AG04449 (cell line): ENCODE measurements at regions not wholly inside any gene's neighbourhood (a gene's known extent, or its start where the extent isn't known, plus 50 kb on each side); places are given as distances from the start of the nearest gene placed in this dataset.
"Not testable (repeated sequence)": the region's sequence is repeated elsewhere in the genome, so short reads cannot be mapped to it uniquely, and the experiment has no call there.

Source experiments
- CTCF ChIA-PET: fragments of 350-600 bp; formaldehyde crosslinking; extraction: SDS; loops from one replicate; lab custom pipeline; 2021; ENCODE audit warnings: antibody characterized with exemption; lab: Yijun Ruan, JAX
- POLR2A ChIA-PET: fragments of 400-600, 350-600 bp; formaldehyde crosslinking; extraction: SDS; loops from one replicate; lab custom pipeline; 2020; ENCODE audit warnings: antibody characterized with exemption, inconsistent platforms; lab: Yijun Ruan, JAX
- DNase-seq: peaks from one replicate; pipeline ENCODE4 v3.0.0-alpha.2; 2010; ENCODE audit warnings: low read depth, low spot score
- H3K4me3 ChIP-seq: 2 replicates; pipeline ENCODE4 v1.5.1; 2011; ENCODE audit warnings: low read depth, mild to moderate bottlenecking, control low read depth, low read length
- TF ChIP-seq, protein P1 (sequence below): IDR thresholded peaks from one replicate; pipeline ENCODE4 v1.5.1; 2011; ENCODE audit warnings: mild to moderate bottlenecking, moderate library complexity, low read length, control low read depth, inconsistent platforms; ENCODE audit not compliant: insufficient read depth; ENCODE audit errors: missing control alignments

DNA sequence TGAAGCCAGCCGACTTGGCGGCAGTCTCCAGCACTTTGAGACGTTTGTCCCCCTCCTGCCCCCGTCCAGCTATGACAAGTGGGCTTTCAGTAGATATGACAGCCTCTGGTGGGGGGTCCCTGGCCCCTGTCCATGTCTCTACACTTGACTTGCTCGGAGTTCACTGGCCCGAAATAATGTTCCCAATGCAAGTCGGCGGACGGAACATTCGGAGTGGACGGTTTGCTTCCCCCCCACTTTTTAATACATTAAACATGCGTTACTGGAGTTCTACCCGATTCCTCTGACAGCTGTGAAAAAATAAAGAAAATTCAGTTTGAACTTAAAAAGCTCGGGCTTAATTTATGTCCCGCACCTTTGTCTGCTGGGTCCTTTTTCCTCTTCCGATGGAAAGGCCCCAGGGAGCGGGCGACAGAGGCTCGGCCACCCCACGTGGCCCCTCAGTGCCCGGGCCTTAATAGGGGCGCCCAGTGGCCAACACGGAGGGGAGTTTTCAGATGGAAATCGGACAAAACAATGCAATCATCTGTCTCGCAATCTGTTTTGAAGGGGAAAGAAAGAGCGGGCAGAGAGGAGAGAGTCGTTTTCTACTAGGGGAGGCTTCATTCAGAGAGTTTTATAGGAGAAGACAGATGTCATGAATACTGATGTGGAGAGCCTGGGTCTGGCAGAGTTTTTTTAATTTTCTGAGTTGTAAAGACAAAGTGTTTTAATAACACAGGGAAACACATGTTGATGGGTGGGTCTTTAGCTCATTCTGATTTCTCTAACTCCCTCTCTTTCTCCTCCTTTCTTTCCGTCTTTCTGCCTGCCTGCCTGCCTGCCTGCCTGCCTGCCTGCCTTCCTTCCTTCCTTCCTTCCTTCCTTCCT lies 50.2 kb downstream of the SMIM38 start:
- TF ChIP-seq, protein P1, sequence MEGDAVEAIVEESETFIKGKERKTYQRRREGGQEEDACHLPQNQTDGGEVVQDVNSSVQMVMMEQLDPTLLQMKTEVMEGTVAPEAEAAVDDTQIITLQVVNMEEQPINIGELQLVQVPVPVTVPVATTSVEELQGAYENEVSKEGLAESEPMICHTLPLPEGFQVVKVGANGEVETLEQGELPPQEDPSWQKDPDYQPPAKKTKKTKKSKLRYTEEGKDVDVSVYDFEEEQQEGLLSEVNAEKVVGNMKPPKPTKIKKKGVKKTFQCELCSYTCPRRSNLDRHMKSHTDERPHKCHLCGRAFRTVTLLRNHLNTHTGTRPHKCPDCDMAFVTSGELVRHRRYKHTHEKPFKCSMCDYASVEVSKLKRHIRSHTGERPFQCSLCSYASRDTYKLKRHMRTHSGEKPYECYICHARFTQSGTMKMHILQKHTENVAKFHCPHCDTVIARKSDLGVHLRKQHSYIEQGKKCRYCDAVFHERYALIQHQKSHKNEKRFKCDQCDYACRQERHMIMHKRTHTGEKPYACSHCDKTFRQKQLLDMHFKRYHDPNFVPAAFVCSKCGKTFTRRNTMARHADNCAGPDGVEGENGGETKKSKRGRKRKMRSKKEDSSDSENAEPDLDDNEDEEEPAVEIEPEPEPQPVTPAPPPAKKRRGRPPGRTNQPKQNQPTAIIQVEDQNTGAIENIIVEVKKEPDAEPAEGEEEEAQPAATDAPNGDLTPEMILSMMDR, result no peak
- no peak overlapping the region for H3K4me3 ChIP-seq
- ChIA-PET CTCF (interaction anchor here (0.8 kb wide), 1 partner anchor 74 kb away, joined by 3 read pairs; no protein-coding TSS in a partner anchor), POLR2A (no interaction called here)
- DNase-seq, result no peak

DNA sequence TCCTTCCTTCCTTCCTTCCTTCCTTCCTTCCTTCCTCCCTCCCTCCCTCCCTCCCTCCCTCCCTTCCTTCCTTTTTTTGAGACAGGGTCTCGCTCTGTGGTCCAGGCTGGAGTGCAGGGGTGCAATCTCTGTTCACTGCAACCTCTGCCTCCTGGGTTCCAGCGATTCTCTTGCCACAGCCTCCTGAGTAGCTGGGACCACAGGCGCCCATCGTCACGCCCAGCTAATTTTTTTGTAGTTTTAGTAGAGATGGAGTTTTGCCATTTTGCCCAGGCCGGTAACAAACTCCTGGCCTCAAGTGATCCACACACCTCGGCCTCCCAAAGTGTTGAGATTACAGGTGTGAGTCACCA lies 50.9 kb downstream of the SMIM38 start:
- CTCF ChIA-PET, H3K4me3 ChIP-seq, POLR2A ChIA-PET, DNase-seq: not testable (repeated sequence)

DNA sequence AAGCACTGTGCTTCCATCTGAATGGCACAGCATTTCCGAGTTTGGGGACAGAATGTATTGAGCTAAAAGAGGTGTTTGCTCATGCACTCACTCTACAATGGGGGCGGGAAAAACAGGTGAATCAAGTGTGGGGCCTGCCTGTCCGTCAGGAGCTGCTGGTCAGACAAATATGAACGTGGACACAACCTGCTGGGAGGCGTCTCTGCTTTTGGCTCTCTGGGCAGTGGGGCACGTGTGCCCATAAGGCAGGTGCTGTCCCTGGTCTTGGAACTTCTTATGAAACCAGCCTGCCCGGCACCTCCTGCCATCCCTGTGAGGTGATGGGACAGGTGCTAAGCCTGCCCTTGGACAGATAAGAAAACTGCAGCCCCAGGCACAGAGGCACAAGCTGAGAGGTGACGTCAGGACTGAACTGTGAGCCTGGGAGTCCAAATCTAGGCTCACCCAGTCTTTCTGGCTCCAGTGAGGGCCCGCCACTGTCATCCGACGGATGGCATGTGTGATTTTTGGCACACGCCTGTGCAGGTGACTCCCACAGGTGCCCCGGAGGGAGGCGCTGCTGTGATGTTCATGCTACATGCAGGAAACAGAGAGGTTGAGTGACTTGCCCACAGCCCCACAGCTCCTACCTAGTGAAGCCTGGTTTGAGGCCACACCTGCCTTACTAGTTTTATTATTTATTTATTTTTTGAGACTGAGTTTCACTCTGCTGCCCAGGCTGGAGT lies 51.6 kb downstream of the SMIM38 start:
- ChIA-PET POLR2A (no interaction called here), CTCF (interaction anchor here (1.1 kb wide), 1 partner anchor 106 kb away, joined by 3 read pairs; no protein-coding TSS in a partner anchor)
- DNase-seq, result no peak

DNA sequence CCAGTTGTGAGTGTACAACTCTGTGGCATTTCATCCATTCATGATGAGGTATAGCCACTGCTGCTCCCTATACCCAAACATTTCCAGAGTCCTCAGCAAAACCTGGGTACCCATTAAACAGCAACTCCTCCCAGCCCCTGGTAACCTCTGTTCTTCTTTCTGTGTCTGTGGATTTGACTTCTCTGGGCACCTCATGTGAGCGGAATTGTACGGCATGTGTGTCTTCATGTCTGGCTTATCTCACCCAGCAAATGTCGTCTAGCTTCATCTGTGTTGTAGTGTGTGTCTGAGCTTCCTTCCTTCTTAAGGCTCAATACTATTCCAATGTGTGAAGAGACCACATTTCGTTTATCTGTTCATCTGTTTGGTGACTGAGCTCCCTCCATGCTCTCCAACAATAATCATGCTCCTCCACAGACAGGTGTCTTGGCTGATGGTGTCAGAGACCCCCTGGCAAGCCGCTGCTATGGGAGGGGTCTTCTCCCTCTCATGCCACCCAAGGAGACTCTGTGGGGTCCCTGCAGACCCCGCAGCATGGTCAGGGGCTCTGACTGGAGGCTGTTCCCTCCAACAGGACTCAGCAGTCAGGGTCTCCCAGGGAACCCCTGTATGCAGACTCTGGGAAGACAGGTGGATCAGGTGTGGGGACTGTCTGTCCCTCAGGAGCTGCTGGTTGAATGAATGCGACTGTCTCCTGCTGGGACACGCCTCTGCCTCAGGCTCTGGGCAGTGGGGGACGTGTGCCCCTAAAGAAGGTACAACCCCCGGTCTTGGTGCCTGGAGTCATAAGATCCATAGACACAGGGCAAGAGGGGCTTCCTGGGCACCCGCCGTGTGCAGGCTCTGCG lies 52.7 kb downstream of the SMIM38 start:
- TF ChIP-seq, protein P1, result no peak
- ChIA-PET POLR2A (no interaction called here), CTCF (interaction anchor here (1.1 kb wide), 1 partner anchor 107 kb away, joined by 3 read pairs; no protein-coding TSS in a partner anchor)
- H3K4me3 ChIP-seq, result no peak overlapping the region
- no peak for DNase-seq

More for the DNA sequence above, 51.6 kb downstream of the SMIM38 start:
- TF ChIP-seq, protein P1, result no peak
- no peak overlapping the region for H3K4me3 ChIP-seq

DNA sequence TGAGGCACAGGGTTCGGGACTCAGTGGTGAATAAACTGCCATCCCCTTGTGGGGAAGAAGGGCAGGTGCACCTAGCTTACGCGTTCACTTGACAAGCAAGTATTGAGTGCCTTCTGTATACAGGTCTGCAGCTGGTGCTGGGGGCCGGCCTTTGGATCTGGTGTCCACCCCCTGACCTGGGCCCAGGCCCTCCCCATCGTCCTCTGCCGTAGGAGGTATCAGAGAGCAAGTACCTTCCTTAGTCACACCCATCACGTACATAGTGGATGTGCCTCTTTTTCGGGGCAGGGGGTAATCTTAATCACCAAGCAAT lies 53.3 kb downstream of the SMIM38 start:
- ChIA-PET CTCF (no interaction called here), POLR2A (no interaction called here)
- TF ChIP-seq, protein P1, result no peak
- no peak overlapping the region for H3K4me3 ChIP-seq
- no peak for DNase-seq

DNA sequence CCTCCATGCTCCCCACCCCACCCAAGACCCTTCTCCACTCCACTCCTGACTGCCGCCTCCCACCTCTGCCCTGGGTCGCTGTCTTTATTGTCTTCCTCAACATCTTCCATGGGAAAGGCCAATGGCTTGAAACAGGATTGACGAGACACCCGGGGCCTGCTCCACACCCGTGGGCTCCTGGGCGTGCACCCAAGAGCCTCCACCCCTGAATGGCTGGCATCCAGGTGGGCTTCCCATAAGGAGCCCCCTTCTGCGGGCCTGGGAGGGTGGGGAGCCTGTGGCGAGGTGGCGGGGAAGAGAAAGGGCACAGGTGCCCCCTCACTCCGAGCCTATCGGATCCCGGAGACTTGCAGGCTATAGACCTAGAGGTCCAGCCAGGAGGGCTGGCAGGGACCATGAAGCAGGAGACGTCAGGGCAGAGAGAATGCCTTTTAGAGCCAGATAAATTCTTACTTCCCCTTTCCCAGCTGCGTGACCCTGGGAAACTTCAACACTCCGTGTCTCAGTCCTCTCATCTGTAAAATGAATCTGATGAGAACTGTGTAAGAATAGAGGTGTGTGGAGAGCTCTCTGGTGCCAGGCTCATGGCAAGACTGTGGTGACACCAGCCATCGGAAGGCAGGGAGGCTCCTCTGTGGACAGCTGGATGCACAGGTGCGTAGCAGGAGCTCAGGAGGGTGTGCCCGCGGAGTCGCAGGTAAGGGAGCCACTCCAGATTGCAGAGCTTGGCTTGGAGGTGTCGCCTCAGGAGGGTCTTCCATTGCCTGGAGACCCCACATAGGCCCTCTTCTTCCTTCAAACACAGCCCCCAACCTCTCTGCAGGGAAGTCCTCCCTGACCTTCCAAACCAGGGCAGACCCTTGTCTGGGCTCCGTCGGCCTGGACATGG lies 53.9 kb downstream of the SMIM38 start:
- H3K4me3 ChIP-seq, result no peak overlapping the region
- TF ChIP-seq, protein P1, result no peak
- DNase-seq, result no peak
- CTCF ChIA-PET, result no interaction called here
- POLR2A ChIA-PET, result no interaction called here
